ENCODE measurements at regions not wholly inside any gene's neighbourhood (a gene's known extent, or its start where the extent isn't known, plus 50 kb on each side); places are given as distances from the start of the nearest gene placed in this dataset.

- intact Hi-C loops (cut with DNase I; ENCODE audit: low total_unique reads), result no loop called here
These were observed 154.8 kb upstream of the SOX9 start for GRCh38 chr17:71966055-71966454.

DNA sequence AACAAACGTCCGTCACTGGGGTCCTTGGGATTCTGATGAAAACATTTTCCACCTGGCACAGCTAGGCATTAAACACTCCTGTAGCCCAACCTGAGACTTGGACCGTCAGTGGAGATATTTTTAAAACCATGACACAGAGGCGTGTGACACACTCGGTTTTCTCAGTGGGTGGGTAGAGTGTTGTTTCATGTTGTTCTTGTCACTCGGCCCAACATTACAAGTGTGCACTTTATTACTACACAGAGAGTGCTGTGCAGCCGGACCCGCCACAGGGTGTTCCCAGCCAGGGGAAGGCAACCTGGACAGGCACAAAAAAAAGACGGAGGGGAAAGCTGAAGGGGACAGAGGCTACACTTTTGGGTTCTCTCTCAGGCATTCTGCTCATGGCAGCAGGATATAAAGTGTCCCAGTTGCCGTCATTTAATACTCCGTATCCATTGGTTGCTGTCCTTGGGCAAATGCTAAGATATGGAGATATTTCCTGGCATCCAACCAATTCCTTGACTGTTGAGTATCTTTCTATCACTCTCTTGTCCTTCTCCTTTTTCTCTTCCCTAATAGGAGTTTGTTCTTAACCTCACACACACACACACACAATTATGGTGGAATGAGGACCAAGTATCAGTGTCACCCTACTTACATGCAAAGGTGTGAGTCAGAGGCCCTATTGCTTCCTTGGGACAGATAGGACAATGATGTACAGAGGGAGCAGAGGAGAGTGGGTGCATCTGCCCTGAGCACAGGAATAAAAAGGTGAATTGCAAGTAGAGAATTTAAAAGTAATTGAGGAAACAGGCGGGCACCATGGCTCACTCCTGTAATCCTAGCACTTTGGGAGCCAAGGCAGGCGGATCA is 154.1 kb upstream of the SOX9 start:
- Histone ChIP-seq H3K27ac (no peak overlapping the region), H3K9me3 (no peaks in the 10 kb centered on the region), H3K4me3 (no peak overlapping the region), H3K4me1 (no peaks in the 10 kb centered on the region), H3K27me3 (no peaks in the 10 kb centered on the region), H3K36me3 (no peaks in the 10 kb centered on the region)
- no peak for TF ChIP-seq POLR2A (IDR thresholded peaks at IDR 0.05)
- TF ChIP-seq, protein P1, sequence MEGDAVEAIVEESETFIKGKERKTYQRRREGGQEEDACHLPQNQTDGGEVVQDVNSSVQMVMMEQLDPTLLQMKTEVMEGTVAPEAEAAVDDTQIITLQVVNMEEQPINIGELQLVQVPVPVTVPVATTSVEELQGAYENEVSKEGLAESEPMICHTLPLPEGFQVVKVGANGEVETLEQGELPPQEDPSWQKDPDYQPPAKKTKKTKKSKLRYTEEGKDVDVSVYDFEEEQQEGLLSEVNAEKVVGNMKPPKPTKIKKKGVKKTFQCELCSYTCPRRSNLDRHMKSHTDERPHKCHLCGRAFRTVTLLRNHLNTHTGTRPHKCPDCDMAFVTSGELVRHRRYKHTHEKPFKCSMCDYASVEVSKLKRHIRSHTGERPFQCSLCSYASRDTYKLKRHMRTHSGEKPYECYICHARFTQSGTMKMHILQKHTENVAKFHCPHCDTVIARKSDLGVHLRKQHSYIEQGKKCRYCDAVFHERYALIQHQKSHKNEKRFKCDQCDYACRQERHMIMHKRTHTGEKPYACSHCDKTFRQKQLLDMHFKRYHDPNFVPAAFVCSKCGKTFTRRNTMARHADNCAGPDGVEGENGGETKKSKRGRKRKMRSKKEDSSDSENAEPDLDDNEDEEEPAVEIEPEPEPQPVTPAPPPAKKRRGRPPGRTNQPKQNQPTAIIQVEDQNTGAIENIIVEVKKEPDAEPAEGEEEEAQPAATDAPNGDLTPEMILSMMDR (IDR thresholded peaks at IDR 0.05), result no peak
- intact Hi-C loops (cut with DNase I; ENCODE audit: low total_unique reads), result no loop called here
- DNase-seq, result no peak

More at GRCh38 chr17:71966055-71966454, 154.8 kb upstream of the SOX9 start:
- H3K27me3 ChIP-seq, result no peaks in the 10 kb centered on the region
- DNase-seq, result no peak
- H3K9me3 ChIP-seq, result no peaks in the 10 kb centered on the region
- H3K4me1 ChIP-seq, result no peaks in the 10 kb centered on the region
- no peaks in the 10 kb centered on the region for H3K36me3 ChIP-seq
- no peak overlapping the region for H3K27ac ChIP-seq
- H3K4me3 ChIP-seq, result no peak overlapping the region
- TF ChIP-seq, protein P1 (IDR thresholded peaks at IDR 0.05), result no peak
- no peak for TF ChIP-seq POLR2A (IDR thresholded peaks at IDR 0.05)

- no peak for DNase-seq
- TF ChIP-seq, protein P1 (IDR thresholded peaks at IDR 0.05), result no peak
- no peak for TF ChIP-seq POLR2A (IDR thresholded peaks at IDR 0.05)
- H3K4me3 ChIP-seq, result no peak overlapping the region
- no peaks in the 10 kb centered on the region for H3K9me3 ChIP-seq
- intact Hi-C loops (cut with DNase I; ENCODE audit: low total_unique reads), result no loop called here
- H3K4me1 ChIP-seq, result no peaks in the 10 kb centered on the region
- no peak overlapping the region for H3K27ac ChIP-seq
- no peaks in the 10 kb centered on the region for H3K36me3 ChIP-seq
- no peaks in the 10 kb centered on the region for H3K27me3 ChIP-seq
These were observed 151.3 kb upstream of the SOX9 start for GRCh38 chr17:71969500-71969899.

DNA sequence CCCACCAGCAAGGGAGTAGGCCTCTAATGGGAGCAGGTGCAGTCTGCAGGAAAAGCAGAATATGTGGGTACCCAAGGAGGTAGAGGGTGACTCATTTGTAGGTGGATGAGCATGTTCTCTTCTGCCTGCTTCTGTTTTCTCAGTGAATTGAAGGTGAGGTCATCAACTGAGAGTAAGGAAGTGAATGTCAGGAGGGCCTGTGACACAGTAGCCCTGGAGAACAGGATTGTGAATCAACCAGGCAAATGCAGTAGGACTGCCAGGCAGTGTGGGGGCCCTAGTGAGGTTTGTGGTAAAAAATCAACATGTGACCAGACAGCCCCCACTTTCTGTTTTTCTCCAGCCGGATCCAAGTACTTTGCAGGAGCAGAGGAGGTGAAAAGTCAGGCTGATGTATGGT is 150.5 kb upstream of the SOX9 start:
- Histone ChIP-seq H3K4me3 (no peak overlapping the region), H3K27ac (no peak overlapping the region), H3K27me3 (no peaks in the 10 kb centered on the region), H3K9me3 (no peaks in the 10 kb centered on the region), H3K4me1 (no peaks in the 10 kb centered on the region), H3K36me3 (no peaks in the 10 kb centered on the region)
- TF ChIP-seq POLR2A (IDR thresholded peaks at IDR 0.05), result no peak
- TF ChIP-seq, protein P1 (IDR thresholded peaks at IDR 0.05), result no peak
- intact Hi-C loops (cut with DNase I; ENCODE audit: low total_unique reads), result no loop called here
- no peak for DNase-seq

GRCh38 chr17:71974051-71974450 is 146.8 kb upstream of the SOX9 start:
- TF ChIP-seq, protein P1 (IDR thresholded peaks at IDR 0.05), result no peak
- TF ChIP-seq POLR2A (IDR thresholded peaks at IDR 0.05), result no peak
- Histone ChIP-seq H3K27ac (no peak overlapping the region), H3K27me3 (no peaks in the 10 kb centered on the region), H3K4me1 (no peaks in the 10 kb centered on the region), H3K4me3 (no peak overlapping the region), H3K36me3 (no peaks in the 10 kb centered on the region), H3K9me3 (no peaks in the 10 kb centered on the region)
- intact Hi-C loops (cut with DNase I; ENCODE audit: low total_unique reads), result no loop called here
- DNase-seq, result no peak

Measured in uterus (tissue), 3 donors.